HG03520 (cell line): ENCODE measurements at regions not wholly inside any gene's neighbourhood (a gene's known extent, or its start where the extent isn't known, plus 50 kb on each side); places are given as distances from the start of the nearest gene placed in this dataset.
"Not testable (repeated sequence)": the region's sequence is repeated elsewhere in the genome, so short reads cannot be mapped to it uniquely, and the experiment has no call there.

Experiments
- ATAC-seq: cut with Tn5 transposase; IDR thresholded peaks from one replicate; pipeline ENCODE4 v1.9.1; 2021; ENCODE audit warnings: mild to moderate bottlenecking, moderate library complexity; ENCODE audit not compliant: unreplicated experiment

DNA sequence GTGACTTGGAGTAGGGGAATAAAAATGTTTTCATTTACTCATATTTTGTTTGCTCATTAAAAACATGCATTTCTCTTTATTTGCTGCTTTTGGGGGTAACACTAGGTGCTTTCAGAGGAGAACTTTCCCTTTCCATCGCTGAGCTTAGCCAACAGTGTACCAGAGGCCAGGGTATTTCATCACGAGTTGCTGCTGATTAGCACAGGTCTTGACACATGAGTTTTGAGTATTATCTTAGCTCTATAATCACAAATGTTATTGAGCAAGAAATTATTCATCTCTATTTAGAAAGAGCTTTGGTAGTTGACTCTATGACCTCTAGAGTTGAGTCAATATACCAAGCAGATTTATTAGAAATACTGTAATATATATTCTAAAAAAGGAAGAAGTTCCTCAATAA, 375.9 kb downstream of the NXPH1 start:
- ATAC-seq, result no peak

- no peak for ATAC-seq
Measured at GRCh38 chr7:8817448-8818036, 384.1 kb downstream of the NXPH1 start.

DNA sequence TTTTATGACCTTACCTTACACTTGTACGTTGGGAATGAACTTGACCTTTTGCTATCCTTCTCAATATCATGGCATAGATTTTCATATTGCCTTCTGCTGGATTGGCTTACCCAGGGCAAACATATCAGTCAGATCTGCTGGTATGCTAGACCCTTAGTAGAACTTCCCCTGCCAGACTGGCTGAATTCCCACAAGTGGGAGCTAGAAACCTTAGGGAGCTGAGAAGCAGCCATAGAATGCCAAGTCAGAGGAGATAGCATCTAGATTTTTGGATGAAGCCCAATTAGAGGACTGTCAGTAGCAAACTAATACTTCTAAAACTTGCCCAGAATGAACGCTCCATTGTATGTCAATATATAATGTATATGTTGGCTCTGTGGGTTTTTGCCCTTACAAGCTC, 385.0 kb downstream of the NXPH1 start:
- ATAC-seq, result no peak

- no peak for ATAC-seq
Measured at GRCh38 chr7:8822595-8822994, 389.2 kb downstream of the NXPH1 start.

- ATAC-seq, result no peak
Measured at GRCh38 chr7:8823486-8823885, 390.1 kb downstream of the NXPH1 start.

- ATAC-seq, result no peak
Measured at GRCh38 chr7:8827329-8827728, 393.9 kb downstream of the NXPH1 start.

- ATAC-seq, result no peak
Measured at GRCh38 chr7:8829100-8829499, 395.7 kb downstream of the NXPH1 start.

- no peak for ATAC-seq
Measured at GRCh38 chr7:8831376-8831775, 398.0 kb downstream of the NXPH1 start.

GRCh38 chr7:8833355-8833754, 399.9 kb downstream of the NXPH1 start:
- no peak for ATAC-seq

- no peak for ATAC-seq
Measured at GRCh38 chr7:8841171-8841570, 407.8 kb downstream of the NXPH1 start.

DNA sequence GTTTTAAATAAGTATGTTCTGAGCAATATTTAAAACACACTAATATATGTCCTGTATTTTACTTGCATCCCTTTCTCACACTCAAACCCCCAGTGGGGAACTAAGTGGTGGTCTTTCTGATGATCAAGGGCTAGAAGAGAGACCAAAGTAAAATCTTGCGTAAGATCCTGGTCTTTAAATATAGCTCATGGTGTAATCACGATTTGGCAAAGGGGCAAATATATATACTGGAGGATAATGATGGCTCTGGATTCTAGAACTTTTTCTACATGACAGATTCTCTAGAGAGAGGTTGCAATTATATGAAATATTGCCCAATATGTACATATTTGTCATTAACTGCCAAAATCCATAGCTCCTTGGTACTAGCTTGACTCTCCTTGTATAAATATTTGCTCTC, 438.3 kb downstream of the NXPH1 start:
- no peak for ATAC-seq

DNA sequence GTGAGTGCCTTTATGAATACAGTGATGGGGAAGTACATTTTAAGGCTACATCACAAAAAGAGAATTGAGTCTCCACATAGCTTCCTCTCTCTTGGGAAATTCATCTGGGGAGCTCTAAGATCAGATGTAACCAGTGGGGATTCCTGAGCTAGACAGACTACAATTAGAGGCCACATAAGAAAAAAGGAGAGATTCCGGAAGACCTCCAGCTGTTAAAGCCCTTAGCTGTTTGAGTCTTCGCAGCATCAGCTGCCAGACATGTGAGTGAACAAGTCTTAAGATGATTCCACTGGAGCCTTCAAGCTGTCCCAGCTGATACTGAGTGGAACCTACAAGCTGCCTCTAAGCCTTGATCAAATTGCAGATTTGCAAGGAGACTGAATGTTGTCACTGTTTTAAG, 448.5 kb downstream of the NXPH1 start:
- no peak for ATAC-seq

DNA sequence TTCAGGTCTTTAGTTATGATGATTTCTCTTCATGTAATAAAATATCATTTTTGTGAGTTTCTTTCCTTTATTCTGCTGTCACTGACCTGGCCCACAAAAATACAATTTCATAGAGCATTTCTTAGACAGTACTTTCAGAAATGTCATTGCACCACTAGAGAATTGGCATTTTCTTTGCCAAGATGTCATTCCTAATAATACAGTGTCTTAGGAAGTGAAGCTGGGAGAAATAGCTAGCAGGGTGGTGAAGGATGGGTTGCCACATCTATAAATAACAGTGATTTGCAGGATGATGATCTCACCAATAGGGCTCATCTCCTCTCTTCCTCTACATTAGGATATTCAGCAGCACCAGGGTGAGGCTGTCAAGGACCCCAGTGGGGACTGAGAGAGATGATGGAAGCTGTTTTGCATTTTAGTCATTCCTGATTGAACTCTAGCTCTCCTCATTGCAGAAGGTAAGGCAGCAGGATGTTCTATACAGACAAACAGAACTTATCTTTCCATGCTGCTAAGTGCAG, 452.1 kb downstream of the NXPH1 start:
- ATAC-seq, result no peak

DNA sequence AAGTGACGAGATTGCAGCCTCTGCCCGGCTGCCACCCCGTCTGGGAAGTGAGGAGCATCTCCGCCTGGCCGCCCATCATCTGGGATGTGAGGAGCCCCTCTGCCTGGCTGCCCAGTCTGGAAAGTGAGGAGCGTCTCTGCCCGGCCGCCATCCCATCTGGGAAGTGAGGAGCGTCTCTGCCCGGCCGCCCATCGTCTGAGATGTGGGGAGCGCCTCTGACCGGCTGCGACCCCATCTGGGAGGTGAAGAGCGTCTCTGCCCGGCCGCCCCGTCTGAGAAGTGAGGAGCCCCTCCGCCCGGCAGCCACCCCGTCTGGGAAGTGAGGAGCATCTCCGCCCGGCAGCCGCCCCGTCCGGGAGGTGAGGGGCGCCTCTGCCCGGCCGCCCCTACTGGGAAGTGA, 456.9 kb downstream of the NXPH1 start:
- not testable (repeated sequence) for ATAC-seq

DNA sequence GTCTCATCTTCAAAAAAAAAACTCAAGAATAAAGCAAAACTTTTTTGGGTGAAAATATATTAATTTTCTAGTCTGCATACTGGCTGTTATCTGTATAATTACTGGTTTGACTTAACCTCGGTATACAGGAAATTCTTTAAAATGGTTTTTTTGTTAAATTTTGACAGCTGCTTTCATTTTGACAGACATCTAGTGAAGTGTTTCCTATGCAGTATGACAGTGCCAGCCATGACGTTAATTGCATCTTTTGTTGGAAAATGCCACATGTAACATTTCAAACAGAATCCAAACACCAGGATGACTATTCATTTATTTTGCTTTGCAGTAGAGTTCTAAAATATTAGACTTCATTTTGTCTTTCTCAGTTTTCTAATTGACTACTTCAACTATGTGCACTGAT, 460.4 kb downstream of the NXPH1 start:
- ATAC-seq, result no peak

DNA sequence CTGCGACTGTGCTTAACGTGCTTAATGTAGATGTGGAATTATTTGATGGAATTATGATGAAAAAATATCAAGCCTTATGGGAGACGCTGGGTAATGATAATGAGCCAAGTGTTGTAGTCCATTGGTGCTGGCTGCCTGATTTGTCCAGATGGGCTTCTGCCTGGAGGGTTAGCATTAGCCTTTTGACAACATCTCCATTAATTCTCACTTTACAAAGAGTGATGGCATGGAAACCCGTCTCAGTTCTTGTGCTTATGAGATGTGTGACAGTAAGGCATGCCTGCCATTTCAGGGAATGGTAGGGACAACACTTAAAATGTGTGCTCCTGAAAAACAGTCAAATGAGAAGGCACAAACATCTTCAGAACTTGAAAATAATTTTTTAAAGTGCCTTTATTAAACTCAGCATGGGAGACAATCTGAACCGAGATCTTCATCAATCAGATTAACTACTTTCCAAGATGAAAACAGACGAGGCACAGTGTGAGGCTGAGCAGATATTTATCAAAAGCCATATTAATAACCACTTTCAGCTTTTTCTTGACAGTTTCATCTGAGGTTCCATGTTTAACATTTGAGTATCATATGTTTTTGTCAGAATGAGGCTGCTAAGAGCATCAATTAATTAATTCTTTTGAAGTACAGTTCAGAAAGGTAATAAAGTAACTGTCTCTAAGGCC, 473.1 kb downstream of the NXPH1 start:
- no peak for ATAC-seq

GRCh38 chr7:8908889-8909288, 475.5 kb downstream of the NXPH1 start:
- ATAC-seq, result no peak

GRCh38 chr7:8913682-8914081, 480.3 kb downstream of the NXPH1 start:
- no peak for ATAC-seq

GRCh38 chr7:8921807-8922206, 488.4 kb downstream of the NXPH1 start:
- ATAC-seq, result no peak

GRCh38 chr7:8922726-8923125, 489.3 kb downstream of the NXPH1 start:
- ATAC-seq, result no peak

GRCh38 chr7:8923164-8923806, 489.9 kb downstream of the NXPH1 start:
- no peak for ATAC-seq

DNA sequence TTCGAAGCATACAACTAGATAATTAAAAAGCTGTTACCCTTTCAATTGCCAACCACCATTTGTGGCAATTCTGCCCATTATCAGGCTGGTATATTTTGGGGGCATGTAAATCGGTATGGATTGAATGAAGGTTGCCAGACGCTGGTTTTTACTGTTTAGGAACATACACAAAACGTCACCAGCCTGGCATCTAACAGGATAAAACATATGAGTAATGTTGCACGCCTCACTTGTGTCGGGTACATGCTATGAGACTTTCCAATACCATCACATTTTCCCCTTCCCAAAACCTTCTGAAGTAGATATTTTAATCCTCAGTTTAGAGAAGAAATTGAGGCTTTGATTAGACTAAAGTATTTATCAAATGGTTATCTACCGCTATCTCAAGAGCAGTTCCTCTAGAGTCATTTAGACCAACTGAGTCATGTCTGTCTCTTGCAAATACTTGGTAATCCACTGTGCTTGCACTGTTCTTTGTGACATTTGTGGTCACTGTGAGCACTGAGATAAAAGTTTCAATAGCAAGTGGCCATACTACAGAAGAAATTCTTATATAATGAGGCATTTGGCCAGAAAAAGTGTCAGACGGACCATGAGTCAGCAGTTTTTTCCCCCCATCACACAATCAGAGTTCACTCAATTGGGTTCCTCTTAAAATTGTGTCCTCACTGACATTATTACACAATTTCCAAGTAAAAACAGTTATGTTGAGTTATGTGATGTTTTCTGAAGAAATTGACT, 498.7 kb downstream of the NXPH1 start:
- ATAC-seq, result no peak
